Mesendoderm (in vitro differentiated cells): ENCODE measurements at regions not wholly inside any gene's neighbourhood (a gene's known extent, or its start where the extent isn't known, plus 50 kb on each side); places are given as distances from the start of the nearest gene placed in this dataset.

Experiments used
- DNase-seq: peaks from one replicate; pipeline ENCODE4 v3.0.0; 2013
- H2AK5ac ChIP-seq: 2 replicates; pipeline ENCODE4 v1.6.1; 2013; ENCODE audit warnings: low read length, inconsistent platforms
- H2BK120ac ChIP-seq: 2 replicates; pipeline ENCODE4 v1.6.1; 2013; ENCODE audit warnings: low read depth, mild to moderate bottlenecking, low read length, moderate library complexity, mixed read lengths
- H2BK15ac ChIP-seq: replicated peaks from 2 replicates; pipeline ENCODE4 v1.6.1; 2013; ENCODE audit warnings: low read depth, mild to moderate bottlenecking, moderate library complexity
- H2BK5ac ChIP-seq: 2 replicates; pipeline ENCODE4 v1.6.1; 2013; ENCODE audit warnings: low read length, inconsistent platforms
- H3K18ac ChIP-seq: 2 replicates; pipeline ENCODE4 v1.6.1; 2013; ENCODE audit warnings: mild to moderate bottlenecking, low read length, mixed read lengths
- H3K23ac ChIP-seq: one replicate; pipeline ENCODE4 v1.6.1; 2013; ENCODE audit warnings: low read length
- H3K27ac ChIP-seq: 2 replicates; pipeline ENCODE4 v1.5.1; 2013; ENCODE audit warnings: low read depth, mild to moderate bottlenecking, inconsistent platforms, low read length, moderate library complexity
- H3K27me3 ChIP-seq: 2 replicates; pipeline ENCODE4 v1.6.1; 2013; ENCODE audit warnings: low read length, control low read depth, mild to moderate bottlenecking, inconsistent platforms; ENCODE audit not compliant: insufficient read depth, poor library complexity
- H3K36me3 ChIP-seq: 2 replicates; pipeline ENCODE4 v1.6.1; 2013; ENCODE audit warnings: low read length, inconsistent platforms; ENCODE audit not compliant: control insufficient read depth, insufficient read depth
- H3K4ac ChIP-seq: one replicate; pipeline ENCODE4 v1.6.1; 2013; ENCODE audit warnings: low read depth, mild to moderate bottlenecking, low read length, moderate library complexity
- H3K4me1 ChIP-seq: 2 replicates; pipeline ENCODE4 v1.6.1; 2013; ENCODE audit warnings: low read depth, low read length, inconsistent platforms; ENCODE audit not compliant: control insufficient read depth
- H3K4me2 ChIP-seq: 2 replicates; pipeline ENCODE4 v1.6.1; 2013; ENCODE audit warnings: low read length
- H3K4me3 ChIP-seq: 2 replicates; pipeline ENCODE4 v1.5.1; 2013; ENCODE audit warnings: mild to moderate bottlenecking, low read length
- H3K56ac ChIP-seq: one replicate; pipeline ENCODE4 v1.6.1; 2013; ENCODE audit warnings: low read length
- H3K79me1 ChIP-seq: 2 replicates; pipeline ENCODE4 v1.6.1; 2013; ENCODE audit warnings: low read length, inconsistent platforms
- H3K79me2 ChIP-seq: 2 replicates; pipeline ENCODE4 v1.6.1; 2013; ENCODE audit warnings: mild to moderate bottlenecking, low read length; ENCODE audit not compliant: control insufficient read depth, insufficient read depth
- H3K9ac ChIP-seq: 2 replicates; pipeline ENCODE4 v1.6.1; 2013; ENCODE audit warnings: low read length, inconsistent platforms
- H4K5ac ChIP-seq: one replicate; pipeline ENCODE4 v1.6.1; 2013; ENCODE audit warnings: low read length
- H4K8ac ChIP-seq: one replicate; pipeline ENCODE4 v1.6.1; 2013; ENCODE audit warnings: low read depth, mild to moderate bottlenecking, control low read depth, low read length, moderate library complexity
- WGBS: extraction: QIAGEN DNeasy Blood & Tissue Kit; methylation state at CpG from one replicate; pipeline ENCODE4 v1.1.7; 2013; ENCODE audit warnings: low lambda C conversion rate, missing lambda C conversion rate; ENCODE audit not compliant: insufficient coverage; ENCODE audit errors: extremely low coverage; 5-methylcytosine and 5-hydroxymethylcytosine counted together

- H3K27me3 ChIP-seq = no peaks in the 10 kb centered on the region
- H3K79me1 ChIP-seq = no peaks in the 10 kb centered on the region
- no peak overlapping the region for H4K8ac ChIP-seq
- no peaks in the 10 kb centered on the region for H3K4me1 ChIP-seq
- H3K27ac ChIP-seq = no peak overlapping the region
- H2BK15ac ChIP-seq = no peak overlapping the region
- no peak overlapping the region for H3K23ac ChIP-seq
- H4K5ac ChIP-seq = no peak overlapping the region
- H2BK5ac ChIP-seq = no peak overlapping the region
- H3K56ac ChIP-seq = no peak overlapping the region
- no peak overlapping the region for H3K18ac ChIP-seq
- H3K4me2 ChIP-seq = no peak overlapping the region
- H3K4me3 ChIP-seq = no peak overlapping the region
- H3K36me3 ChIP-seq = no peaks in the 10 kb centered on the region
- DNase-seq = no peak
- no peak overlapping the region for H3K4ac ChIP-seq
- no peaks in the 10 kb centered on the region for H3K79me2 ChIP-seq
- no peak overlapping the region for H2AK5ac ChIP-seq
- no CpG with 5 or more reads among the region's 4 CpGs for WGBS
- no peak overlapping the region for H2BK120ac ChIP-seq
- H3K9ac ChIP-seq = no peak overlapping the region
Observed at GRCh38 chr13:106393776-106394175, 141.7 kb downstream of the EFNB2 start.

DNA sequence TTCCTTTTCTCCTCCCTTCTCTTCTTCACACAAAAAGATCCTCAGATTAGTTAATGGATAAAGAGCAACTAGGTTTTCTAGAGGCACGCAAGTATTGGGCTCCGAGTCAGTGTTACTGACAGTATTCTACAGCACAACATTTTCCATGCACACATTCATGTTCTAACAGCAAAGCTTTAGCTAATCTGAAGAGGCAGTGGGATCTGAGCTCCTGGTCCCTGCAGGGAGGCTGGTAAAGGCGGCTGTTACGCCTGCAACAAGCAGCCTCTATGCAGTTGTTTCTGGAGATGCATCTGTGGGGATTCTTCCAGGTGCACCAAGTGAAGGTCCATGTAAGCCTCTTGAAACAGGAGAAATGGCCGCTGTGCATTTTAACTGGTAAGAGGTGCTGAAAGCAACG lies 143.8 kb downstream of the EFNB2 start:
- no peaks in the 10 kb centered on the region for H3K4me1 ChIP-seq
- no peak overlapping the region for H3K27ac ChIP-seq
- H3K79me1 ChIP-seq = no peaks in the 10 kb centered on the region
- H3K23ac ChIP-seq = no peak overlapping the region
- H3K4me2 ChIP-seq = no peak overlapping the region
- no peak overlapping the region for H3K4me3 ChIP-seq
- H2BK5ac ChIP-seq = no peak overlapping the region
- H3K4ac ChIP-seq = no peak overlapping the region
- no peak overlapping the region for H3K56ac ChIP-seq
- no peak overlapping the region for H2AK5ac ChIP-seq
- WGBS = no CpG with 5 or more reads among the region's 6 CpGs
- no peaks in the 10 kb centered on the region for H3K27me3 ChIP-seq
- H3K9ac ChIP-seq = no peak overlapping the region
- no peaks in the 10 kb centered on the region for H3K79me2 ChIP-seq
- H4K5ac ChIP-seq = no peak overlapping the region
- no peak overlapping the region for H4K8ac ChIP-seq
- no peak overlapping the region for H3K18ac ChIP-seq
- no peaks in the 10 kb centered on the region for H3K36me3 ChIP-seq
- H2BK120ac ChIP-seq = no peak overlapping the region
- H2BK15ac ChIP-seq = no peak overlapping the region
- no peak for DNase-seq

DNA sequence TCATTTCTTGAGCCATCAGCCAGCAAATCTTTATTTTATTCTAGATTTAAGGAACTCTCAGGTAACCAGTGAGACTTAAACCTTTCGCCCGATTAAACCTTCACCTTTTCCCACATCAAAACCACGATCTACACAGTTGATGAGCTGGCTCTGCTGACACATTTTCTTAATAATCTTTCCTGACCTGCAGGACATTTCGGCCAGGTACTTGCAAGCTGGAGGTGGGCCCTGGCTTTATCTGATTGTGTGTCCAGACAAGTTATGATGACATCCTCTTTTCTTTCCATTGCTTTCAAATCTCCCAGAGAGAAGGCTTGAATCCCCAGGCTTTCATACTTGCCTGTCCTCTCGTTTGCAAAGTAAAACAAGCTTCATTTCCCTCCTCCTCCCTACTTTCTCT lies 144.2 kb downstream of the EFNB2 start:
- H3K23ac ChIP-seq = no peak overlapping the region
- no peak overlapping the region for H3K4me2 ChIP-seq
- H2BK120ac ChIP-seq = no peak overlapping the region
- no peak overlapping the region for H4K5ac ChIP-seq
- H2BK15ac ChIP-seq = no peak overlapping the region
- H3K79me2 ChIP-seq = no peaks in the 10 kb centered on the region
- H3K36me3 ChIP-seq = no peaks in the 10 kb centered on the region
- H3K4me1 ChIP-seq = no peaks in the 10 kb centered on the region
- no peak overlapping the region for H2BK5ac ChIP-seq
- no peak overlapping the region for H3K18ac ChIP-seq
- no peak overlapping the region for H3K4me3 ChIP-seq
- H3K27me3 ChIP-seq = no peaks in the 10 kb centered on the region
- no peak overlapping the region for H3K9ac ChIP-seq
- no peak overlapping the region for H4K8ac ChIP-seq
- WGBS = 100% methylated on average over 2 of the region's 5 CpGs
- H3K56ac ChIP-seq = no peak overlapping the region
- no peak overlapping the region for H3K4ac ChIP-seq
- no peak for DNase-seq
- H3K27ac ChIP-seq = no peak overlapping the region
- no peak overlapping the region for H2AK5ac ChIP-seq
- H3K79me1 ChIP-seq = no peaks in the 10 kb centered on the region

DNA sequence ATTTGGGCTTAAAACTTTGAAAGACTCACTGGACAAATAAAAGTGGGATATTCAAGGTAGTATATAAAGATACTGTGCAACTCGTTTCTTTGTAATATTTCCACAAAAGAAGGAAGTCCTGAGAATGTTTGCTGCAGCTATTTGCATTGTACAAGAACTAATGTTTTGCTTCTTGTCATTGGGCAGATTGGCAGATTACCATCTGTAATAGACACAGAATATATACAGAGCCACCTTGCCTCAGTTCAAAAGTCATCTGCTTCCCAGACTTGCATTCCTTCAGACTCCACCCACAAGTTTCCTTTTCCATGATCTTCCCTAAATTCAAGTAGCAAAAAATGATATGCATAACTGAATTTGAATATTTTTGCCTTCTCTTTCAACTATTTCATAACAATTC lies 145.1 kb downstream of the EFNB2 start:
- H3K79me2 ChIP-seq = no peaks in the 10 kb centered on the region
- H2BK120ac ChIP-seq = no peak overlapping the region
- H3K56ac ChIP-seq = no peak overlapping the region
- no peak overlapping the region for H2AK5ac ChIP-seq
- WGBS = no CpG with 5 or more reads among the region's 1 CpG
- H3K27me3 ChIP-seq = no peaks in the 10 kb centered on the region
- no peak overlapping the region for H2BK5ac ChIP-seq
- no peak overlapping the region for H3K4me3 ChIP-seq
- no peaks in the 10 kb centered on the region for H3K4me1 ChIP-seq
- no peaks in the 10 kb centered on the region for H3K36me3 ChIP-seq
- H3K4me2 ChIP-seq = no peak overlapping the region
- H4K5ac ChIP-seq = no peak overlapping the region
- H3K27ac ChIP-seq = no peak overlapping the region
- H3K23ac ChIP-seq = no peak overlapping the region
- H3K9ac ChIP-seq = no peak overlapping the region
- no peaks in the 10 kb centered on the region for H3K79me1 ChIP-seq
- no peak overlapping the region for H3K18ac ChIP-seq
- no peak overlapping the region for H3K4ac ChIP-seq
- H4K8ac ChIP-seq = no peak overlapping the region
- no peak overlapping the region for H2BK15ac ChIP-seq
- no peak for DNase-seq

- no CpG with 5 or more reads among the region's 6 CpGs for WGBS
Observed at GRCh38 chr13:106385654-106386053, 149.8 kb downstream of the EFNB2 start.

GRCh38 chr13:106384516-106384915 lies 150.9 kb downstream of the EFNB2 start:
- Histone ChIP-seq H3K4ac (no peak overlapping the region), H4K8ac (no peak overlapping the region), H4K5ac (no peak overlapping the region), H3K27ac (no peak overlapping the region), H3K36me3 (no peaks in the 10 kb centered on the region), H3K79me1 (no peaks in the 10 kb centered on the region), H3K4me1 (no peaks in the 10 kb centered on the region), H3K79me2 (no peaks in the 10 kb centered on the region), H3K18ac (no peak overlapping the region), H3K4me2 (no peak overlapping the region), H3K4me3 (no peak overlapping the region), H2AK5ac (no peak overlapping the region), H3K23ac (no peak overlapping the region), H3K9ac (no peak overlapping the region), H3K56ac (no peak overlapping the region), H3K27me3 (no peaks in the 10 kb centered on the region), H2BK120ac (no peak overlapping the region), H2BK15ac (no peak overlapping the region), H2BK5ac (no peak overlapping the region)
- no peak for DNase-seq
- no CpG with 5 or more reads among the region's 4 CpGs for WGBS

More at GRCh38 chr13:106385654-106386053, 149.8 kb downstream of the EFNB2 start:
- H4K5ac ChIP-seq = no peak overlapping the region
- H3K79me1 ChIP-seq = no peaks in the 10 kb centered on the region
- H3K36me3 ChIP-seq = no peaks in the 10 kb centered on the region
- no peak for DNase-seq
- H3K4me1 ChIP-seq = no peaks in the 10 kb centered on the region
- H2AK5ac ChIP-seq = no peak overlapping the region
- H3K9ac ChIP-seq = no peak overlapping the region
- no peak overlapping the region for H3K4me2 ChIP-seq
- H3K4me3 ChIP-seq = no peak overlapping the region
- H3K56ac ChIP-seq = no peak overlapping the region
- H2BK5ac ChIP-seq = no peak overlapping the region
- H4K8ac ChIP-seq = no peak overlapping the region
- H2BK120ac ChIP-seq = no peak overlapping the region
- no peaks in the 10 kb centered on the region for H3K79me2 ChIP-seq
- H3K27ac ChIP-seq = no peak overlapping the region
- H3K23ac ChIP-seq = no peak overlapping the region
- H2BK15ac ChIP-seq = no peak overlapping the region
- H3K4ac ChIP-seq = no peak overlapping the region
- H3K27me3 ChIP-seq = no peaks in the 10 kb centered on the region
- no peak overlapping the region for H3K18ac ChIP-seq
